Tibial nerve (tissue), 4 donors: ENCODE measurements at regions not wholly inside any gene's neighbourhood (a gene's known extent, or its start where the extent isn't known, plus 50 kb on each side); places are given as distances from the start of the nearest gene placed in this dataset.

ENCODE experiments used
- DNase-seq, 2 donors: peaks; one replicate each; pipeline ENCODE4 v3.0.0-alpha.2; 2019; ENCODE audit warnings: low spot score in 2 of 2
- H3K27ac ChIP-seq, 4 donors: fragments of 200-600 bp; sonication (generic) in 3 of 4; one replicate each; pipeline ENCODE4 v1.5.1; 2017 to 2019; ENCODE audit warnings: mild to moderate bottlenecking in 1 of 4
- H3K27me3 ChIP-seq, 2 donors: fragments of 200-600 bp; sonication (generic) in 1 of 2; one replicate each; pipeline versions ENCODE4 v1.5.1 to v1.6.0; 2017 to 2019
- H3K36me3 ChIP-seq, 3 donors: fragments of 200-600 bp; sonication (generic); one replicate each; pipeline ENCODE4 v1.5.1; 2018 to 2019
- H3K4me1 ChIP-seq, 4 donors: fragments of 200-600 bp; sonication (generic) in 3 of 4; one replicate each; pipeline ENCODE4 v1.5.1; 2017 to 2019
- H3K4me3 ChIP-seq, 4 donors: fragments of 200-600 bp; sonication (generic) in 3 of 4; one replicate each; pipeline ENCODE4 v1.5.1; 2017 to 2019; ENCODE audit warnings: mild to moderate bottlenecking in 1 of 4, moderate library complexity in 1 of 4
- H3K9me3 ChIP-seq, 4 donors: fragments of 200-600 bp; sonication (generic) in 3 of 4; one replicate each; pipeline ENCODE4 v1.5.1; 2017 to 2019
- CTCF ChIP-seq, 5 experiments: fragments of 200-600 bp in 3 of 5; fragments of 450-650 bp in 2 of 5; sonication (generic) in 3 of 5; IDR thresholded peaks; one replicate each; pipeline ENCODE4 v1.5.1; 2016 to 2019; ENCODE audit warnings: antibody characterized with exemption in 5 of 5, mild to moderate bottlenecking in 3 of 5, moderate library complexity in 2 of 5
- EP300 ChIP-seq, 2 donors: sonication (generic); formaldehyde crosslinking; IDR thresholded peaks; one replicate each; pipeline ENCODE4 v1.6.1; 2017; ENCODE audit warnings: antibody characterized with exemption in 2 of 2, mild to moderate bottlenecking in 1 of 2
- POLR2A ChIP-seq, 2 donors: fragments of 450-650 bp; IDR thresholded peaks; one replicate each; pipeline ENCODE4 v1.6.1; 2017; ENCODE audit warnings: antibody characterized with exemption in 2 of 2, mild to moderate bottlenecking in 2 of 2, moderate library complexity in 2 of 2
- WGBS, 2 donors: methylation state at CpG; one replicate each; pipeline ENCODE4 v1.1.5; 2018; 5-methylcytosine and 5-hydroxymethylcytosine counted together

- H3K27me3 ChIP-seq, result no peaks in the 10 kb centered on the region
- 78 to 79% methylated on average over 1 of the region's 1 CpG for WGBS, 2 donors
- no peaks in the 10 kb centered on the region for H3K36me3 ChIP-seq
- H3K4me1 ChIP-seq, result no peaks in the 10 kb centered on the region
- no peak overlapping the region for H3K27ac ChIP-seq
- DNase-seq, result no peak
- no peaks in the 10 kb centered on the region for H3K9me3 ChIP-seq
- no peak for TF ChIP-seq EP300 (IDR thresholded peaks at IDR 0.05)
- no peak for TF ChIP-seq CTCF (IDR thresholded peaks at IDR 0.05)
- no peak for TF ChIP-seq POLR2A (IDR thresholded peaks at IDR 0.05)
- H3K4me3 ChIP-seq, result no peak overlapping the region
Observed at GRCh38 chr5:106759152-106759551, 911.6 kb downstream of the EFNA5 start.

DNA sequence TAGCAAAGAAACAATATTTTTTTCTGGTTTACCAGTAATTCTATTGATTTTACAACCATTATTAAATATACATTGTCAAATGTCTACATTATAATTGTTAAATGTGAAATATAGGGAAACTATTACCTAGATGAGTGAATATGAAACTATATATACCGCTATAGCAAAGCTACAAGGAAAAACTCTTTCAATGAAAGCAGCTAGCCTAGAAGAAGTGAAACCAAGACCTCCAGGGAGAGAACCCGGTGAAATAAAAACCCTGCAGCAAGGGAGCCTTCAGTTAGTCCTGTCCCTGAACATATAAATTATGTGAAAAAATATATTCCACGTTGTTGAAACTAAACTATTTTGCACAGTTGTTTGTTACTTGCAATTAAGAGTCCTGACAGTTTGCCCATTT, 913.1 kb downstream of the EFNA5 start:
- no peaks in the 10 kb centered on the region for H3K4me1 ChIP-seq
- H3K4me3 ChIP-seq, result no peak overlapping the region
- TF ChIP-seq EP300 (IDR thresholded peaks at IDR 0.05) (no peak), POLR2A (IDR thresholded peaks at IDR 0.05) (no peak), CTCF (IDR thresholded peaks at IDR 0.05) (no peak)
- no peak overlapping the region for H3K27ac ChIP-seq
- 73 to 74% methylated on average over 3 of the region's 3 CpGs for WGBS, 2 donors
- H3K27me3 ChIP-seq, result no peaks in the 10 kb centered on the region
- DNase-seq, result no peak
- H3K9me3 ChIP-seq, result no peaks in the 10 kb centered on the region
- no peaks in the 10 kb centered on the region for H3K36me3 ChIP-seq

GRCh38 chr5:106755789-106756188, 914.9 kb downstream of the EFNA5 start:
- Histone ChIP-seq H3K27ac (no peak overlapping the region), H3K27me3 (no peaks in the 10 kb centered on the region), H3K9me3 (no peaks in the 10 kb centered on the region), H3K4me1 (no peaks in the 10 kb centered on the region), H3K4me3 (no peak overlapping the region), H3K36me3 (no peaks in the 10 kb centered on the region)
- no peak for TF ChIP-seq POLR2A (IDR thresholded peaks at IDR 0.05)
- TF ChIP-seq EP300 (IDR thresholded peaks at IDR 0.05), result no peak
- no peak for TF ChIP-seq CTCF (IDR thresholded peaks at IDR 0.05)
- 84 to 86% methylated on average over 4 of the region's 4 CpGs for WGBS, 2 donors
- no peak for DNase-seq

DNA sequence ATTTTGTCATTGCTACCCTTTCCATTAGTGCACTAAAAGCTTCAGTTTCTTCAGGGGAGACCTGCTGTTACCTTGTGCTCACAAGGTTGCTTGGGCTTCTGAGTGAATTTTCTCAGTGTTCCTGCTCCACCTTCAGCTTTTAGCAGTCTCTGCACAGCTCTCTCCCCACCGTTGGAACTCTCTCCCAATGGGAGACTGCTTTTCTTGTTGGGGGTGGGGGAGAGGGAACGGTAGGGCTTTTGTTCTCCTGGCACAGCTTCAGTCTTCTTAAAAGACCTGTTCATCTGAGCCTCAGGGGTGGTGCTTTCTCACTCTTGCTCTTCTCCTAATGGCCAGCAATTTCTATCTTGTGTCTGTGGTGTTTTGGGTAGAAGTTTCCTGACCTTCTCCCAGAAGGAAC, 915.7 kb downstream of the EFNA5 start:
- no peaks in the 10 kb centered on the region for H3K9me3 ChIP-seq
- no peak overlapping the region for H3K27ac ChIP-seq
- no peaks in the 10 kb centered on the region for H3K4me1 ChIP-seq
- no peak for TF ChIP-seq CTCF (IDR thresholded peaks at IDR 0.05)
- no peak for TF ChIP-seq POLR2A (IDR thresholded peaks at IDR 0.05)
- TF ChIP-seq EP300 (IDR thresholded peaks at IDR 0.05), result no peak
- no peak overlapping the region for H3K4me3 ChIP-seq
- no peaks in the 10 kb centered on the region for H3K27me3 ChIP-seq
- 3 to 19% methylated on average over 2 of the region's 2 CpGs for WGBS, 2 donors
- H3K36me3 ChIP-seq, result no peaks in the 10 kb centered on the region
- DNase-seq, result no peak

GRCh38 chr5:106749826-106750225, 920.9 kb downstream of the EFNA5 start:
- no peak for DNase-seq
- no peak overlapping the region for H3K27ac ChIP-seq
- H3K36me3 ChIP-seq, result no peaks in the 10 kb centered on the region
- H3K4me3 ChIP-seq, result no peak overlapping the region
- TF ChIP-seq POLR2A (IDR thresholded peaks at IDR 0.05) (no peak), CTCF (IDR thresholded peaks at IDR 0.05) (no peak), EP300 (IDR thresholded peaks at IDR 0.05) (no peak)
- no peaks in the 10 kb centered on the region for H3K9me3 ChIP-seq
- no peaks in the 10 kb centered on the region for H3K4me1 ChIP-seq
- H3K27me3 ChIP-seq, result no peaks in the 10 kb centered on the region
